ENCODE measurements at regions not wholly inside any gene's neighbourhood (a gene's known extent, or its start where the extent isn't known, plus 50 kb on each side); places are given as distances from the start of the nearest gene placed in this dataset.

DNA sequence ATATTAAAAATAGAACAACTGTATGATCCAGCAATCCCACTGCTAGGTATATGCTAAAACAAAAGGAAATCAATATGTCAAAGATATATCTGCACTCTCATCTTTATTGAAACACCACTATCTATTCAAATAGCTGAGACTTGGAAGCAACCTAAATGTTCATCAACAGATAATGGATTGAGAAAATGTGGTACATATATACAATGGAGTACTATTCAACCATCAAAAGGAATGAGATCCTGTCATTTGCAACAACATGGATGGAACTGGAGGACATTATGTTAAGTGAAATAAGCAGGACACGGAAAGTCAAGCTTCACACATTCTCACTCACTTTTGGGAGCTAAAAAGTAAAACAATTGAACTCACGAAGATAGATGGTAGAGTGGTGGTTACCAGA, 610.1 kb upstream of the SEMA3D start:
- TF ChIP-seq, protein P1, sequence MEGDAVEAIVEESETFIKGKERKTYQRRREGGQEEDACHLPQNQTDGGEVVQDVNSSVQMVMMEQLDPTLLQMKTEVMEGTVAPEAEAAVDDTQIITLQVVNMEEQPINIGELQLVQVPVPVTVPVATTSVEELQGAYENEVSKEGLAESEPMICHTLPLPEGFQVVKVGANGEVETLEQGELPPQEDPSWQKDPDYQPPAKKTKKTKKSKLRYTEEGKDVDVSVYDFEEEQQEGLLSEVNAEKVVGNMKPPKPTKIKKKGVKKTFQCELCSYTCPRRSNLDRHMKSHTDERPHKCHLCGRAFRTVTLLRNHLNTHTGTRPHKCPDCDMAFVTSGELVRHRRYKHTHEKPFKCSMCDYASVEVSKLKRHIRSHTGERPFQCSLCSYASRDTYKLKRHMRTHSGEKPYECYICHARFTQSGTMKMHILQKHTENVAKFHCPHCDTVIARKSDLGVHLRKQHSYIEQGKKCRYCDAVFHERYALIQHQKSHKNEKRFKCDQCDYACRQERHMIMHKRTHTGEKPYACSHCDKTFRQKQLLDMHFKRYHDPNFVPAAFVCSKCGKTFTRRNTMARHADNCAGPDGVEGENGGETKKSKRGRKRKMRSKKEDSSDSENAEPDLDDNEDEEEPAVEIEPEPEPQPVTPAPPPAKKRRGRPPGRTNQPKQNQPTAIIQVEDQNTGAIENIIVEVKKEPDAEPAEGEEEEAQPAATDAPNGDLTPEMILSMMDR (IDR thresholded peaks at IDR 0.05) = no peak
- no peak for TF ChIP-seq ZFX (IDR thresholded peaks at IDR 0.05; ENCODE audit: borderline replicate concordance)
